ACHN (cell line): ENCODE measurements at regions not wholly inside any gene's neighbourhood (a gene's known extent, or its start where the extent isn't known, plus 50 kb on each side); places are given as distances from the start of the nearest gene placed in this dataset.

Experiments
- DNase-seq: peaks from one replicate; pipeline ENCODE4 v3.0.0-alpha.2; 2015
- in situ Hi-C: cut with HindIII; loops from 2 replicates; pipeline ENCODE4 v1.10.0; 2017; ENCODE audit warnings: low sequenced_read_pairs, low pct_ligation_motif_present, low pct_unique_long_range_greater_than_20kb

- no peak for DNase-seq
- in situ Hi-C loops, result no loop called here
Measured at GRCh38 chr12:77599782-77600467, 230.8 kb upstream of the NAV3 start.

DNA sequence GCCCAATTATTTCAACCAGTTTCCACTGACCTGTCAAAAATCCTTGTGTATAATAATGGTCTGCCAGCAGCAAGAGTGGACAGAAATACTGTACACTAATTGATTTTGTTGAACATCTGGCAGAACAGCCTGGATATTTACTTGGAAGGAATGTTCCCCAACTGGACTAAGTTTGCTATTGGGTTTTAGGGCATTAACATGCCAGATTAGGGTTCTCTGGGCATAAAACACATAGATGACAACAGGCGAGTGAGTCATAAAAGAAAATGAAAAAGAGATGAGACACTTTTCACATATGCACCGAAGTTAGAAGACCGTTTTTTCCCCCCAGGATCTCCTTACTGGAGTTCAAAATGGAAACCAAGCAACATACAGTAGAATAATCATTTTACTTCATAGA, 236.3 kb upstream of the NAV3 start:
- DNase-seq, result no peak
- in situ Hi-C loops, result no loop called here

DNA sequence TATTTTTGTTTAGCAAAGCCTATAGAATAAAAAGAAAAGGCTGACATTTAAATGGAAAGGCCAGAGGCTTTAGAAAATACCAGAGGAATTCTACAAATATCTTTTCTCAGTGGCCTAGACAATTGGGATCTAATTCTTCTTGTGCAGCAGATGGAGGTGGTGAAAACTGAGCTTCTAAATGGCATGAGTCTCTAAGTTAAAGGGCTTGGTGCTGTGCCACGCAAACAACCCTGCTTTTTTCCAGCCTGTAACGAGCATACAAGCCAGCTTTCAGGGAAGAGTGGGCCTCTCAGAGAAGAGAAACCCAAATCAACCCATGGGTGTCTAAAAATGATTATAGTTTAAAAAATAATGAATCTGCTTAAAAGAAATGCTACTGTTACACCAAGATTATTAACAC, 237.9 kb upstream of the NAV3 start:
- DNase-seq, result no peak
- in situ Hi-C loops, result no loop called here

DNA sequence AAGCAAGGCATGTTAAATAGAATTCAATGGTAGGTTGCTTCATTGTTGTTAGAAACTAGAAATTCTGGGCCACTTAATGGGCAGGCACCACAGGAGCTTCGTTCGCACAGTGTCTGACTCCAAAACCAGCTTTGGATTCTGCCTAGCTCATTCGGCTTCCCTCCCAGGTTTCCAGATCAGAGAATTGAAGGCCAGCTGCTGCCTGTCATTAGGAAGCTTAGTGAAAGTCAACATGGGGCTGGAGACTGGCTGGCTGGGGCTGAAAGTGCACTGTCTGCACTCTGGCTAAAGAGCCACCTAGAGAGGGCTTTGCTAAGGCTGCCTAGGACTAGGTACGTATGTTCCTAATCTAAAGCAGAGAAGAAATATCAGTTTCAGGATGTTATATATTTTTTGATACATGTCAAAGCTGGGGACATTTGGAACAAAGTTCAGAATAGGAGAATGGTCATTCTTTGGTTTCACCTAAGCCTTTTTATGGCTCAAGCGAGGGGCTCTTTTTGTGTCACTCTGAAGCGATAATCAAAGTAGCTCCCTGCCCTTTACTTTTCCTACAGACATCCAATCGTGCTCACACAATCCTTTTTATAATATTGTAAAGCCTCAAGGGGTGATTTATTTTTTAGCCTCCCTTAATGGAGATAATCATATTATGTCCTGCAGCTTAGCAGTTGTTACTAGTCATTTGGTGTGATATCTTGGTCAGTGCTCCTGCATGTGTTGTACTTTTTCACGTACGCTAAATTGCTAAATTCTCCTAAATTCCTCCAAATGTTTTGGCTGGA, 238.5 kb upstream of the NAV3 start:
- no peak for DNase-seq
- in situ Hi-C loops, result no loop called here

- no peak for DNase-seq
Measured at GRCh38 chr12:77590306-77590705, 240.4 kb upstream of the NAV3 start.

DNA sequence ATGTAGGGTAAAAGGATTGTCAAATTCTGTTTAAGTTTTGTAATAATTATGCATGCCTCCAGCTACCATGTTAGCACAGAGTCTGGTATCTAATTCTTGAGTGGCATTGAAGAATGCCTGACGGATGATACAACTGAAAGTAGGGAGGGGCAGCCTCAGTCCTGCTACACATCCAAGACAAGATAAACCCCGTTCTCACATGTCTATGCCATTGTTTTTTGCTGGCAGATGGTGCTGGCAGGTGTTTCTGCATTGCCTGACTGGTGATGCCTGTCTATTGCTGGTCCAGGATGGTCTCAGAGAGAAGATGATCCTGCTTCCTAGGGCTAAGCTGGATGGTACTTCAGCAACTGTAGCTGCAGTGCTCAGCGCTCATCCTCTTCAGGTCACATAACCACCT, 245.8 kb upstream of the NAV3 start:
- no peak for DNase-seq
- in situ Hi-C loops, result no loop called here

More at GRCh38 chr12:77590306-77590705, 240.4 kb upstream of the NAV3 start:
- in situ Hi-C loops, result no loop called here

DNA sequence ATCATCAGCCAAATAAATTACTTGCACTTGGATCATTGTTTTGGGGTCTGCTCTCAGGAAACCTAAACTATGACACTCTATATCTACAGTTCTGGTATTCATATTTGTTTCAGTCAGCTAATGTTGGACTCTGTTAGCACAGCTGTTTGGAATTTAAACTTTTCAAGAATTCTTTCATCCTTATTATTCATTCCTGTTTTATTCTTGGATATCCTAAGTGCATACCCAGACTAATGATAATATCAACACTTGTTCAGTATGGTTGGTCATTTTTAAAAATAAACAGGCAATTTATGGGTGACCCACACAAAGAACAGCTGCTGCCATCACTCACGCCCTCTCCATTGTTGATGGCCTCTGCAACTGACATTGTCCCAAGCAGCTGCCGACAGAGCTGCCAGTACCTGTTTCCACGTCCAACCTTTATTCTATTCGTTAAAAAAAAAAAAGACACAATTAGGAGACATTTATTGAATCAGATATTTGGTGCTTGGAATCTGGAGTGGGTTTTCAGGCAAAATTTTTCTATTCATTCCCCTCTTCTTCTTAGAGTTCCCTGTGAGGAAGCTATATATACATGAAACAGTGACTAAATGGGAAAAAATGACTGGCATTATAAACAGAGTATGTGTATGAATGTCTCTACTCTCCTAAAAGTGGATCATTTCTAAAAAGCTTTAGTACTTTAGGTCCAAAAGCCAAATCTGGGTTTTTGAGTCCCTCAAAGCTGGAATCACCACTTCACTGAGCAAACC, 252.1 kb upstream of the NAV3 start:
- no peak for DNase-seq
- in situ Hi-C loops, result no loop called here

GRCh38 chr12:77577791-77578190, 252.9 kb upstream of the NAV3 start:
- in situ Hi-C loops, result no loop called here
- DNase-seq, result no peak

DNA sequence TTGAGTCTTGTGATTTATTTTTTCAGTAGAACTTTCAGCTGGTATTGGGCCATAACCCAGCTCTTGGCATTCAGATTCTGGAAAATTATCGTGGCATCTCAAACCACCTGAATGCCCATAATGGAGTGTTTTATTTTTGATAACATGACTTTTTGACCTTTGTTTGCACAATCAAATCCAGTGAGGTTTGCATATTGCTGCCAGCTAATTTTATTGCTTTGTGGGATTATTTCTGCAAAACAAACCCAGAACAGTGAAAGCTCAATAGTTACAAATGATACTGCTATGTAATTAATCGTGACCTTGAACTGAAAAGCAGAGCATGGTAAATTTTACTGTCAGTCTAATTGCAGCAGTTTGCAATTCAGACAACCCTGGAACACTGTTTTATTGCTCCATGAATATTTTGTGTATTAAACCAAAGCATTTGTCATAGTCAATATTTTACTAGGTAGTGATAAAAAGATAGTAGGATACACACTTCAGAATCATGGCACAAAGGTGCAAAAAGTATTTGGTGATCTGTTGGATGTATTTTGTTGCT, 255.2 kb upstream of the NAV3 start:
- in situ Hi-C loops, result no loop called here
- no peak for DNase-seq

DNA sequence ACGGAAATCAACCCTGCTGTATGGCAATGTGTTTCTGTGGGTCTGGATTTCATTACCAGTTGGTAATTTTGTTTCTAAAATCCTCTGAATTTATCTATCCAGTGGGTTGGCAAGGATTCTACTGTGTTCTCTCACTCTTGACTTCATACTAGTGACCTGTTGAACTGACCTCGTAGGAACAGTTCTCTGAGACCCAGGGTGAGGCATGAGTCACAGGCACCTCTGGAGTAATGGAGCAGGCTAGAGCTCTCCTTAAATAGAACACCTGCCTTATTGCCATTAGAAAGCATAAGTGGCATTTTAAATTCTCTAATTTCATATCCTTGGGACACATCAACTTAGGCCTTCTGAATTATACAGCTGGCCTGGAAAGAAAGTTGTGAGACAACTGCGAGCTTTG, 258.3 kb upstream of the NAV3 start:
- in situ Hi-C loops, result no loop called here

GRCh38 chr12:77571768-77572167, 258.9 kb upstream of the NAV3 start:
- in situ Hi-C loops, result no loop called here
- DNase-seq, result no peak

More for the DNA sequence above, 258.3 kb upstream of the NAV3 start:
- no peak for DNase-seq

GRCh38 chr12:77571127-77571526, 259.6 kb upstream of the NAV3 start:
- no peak for DNase-seq
- in situ Hi-C loops, result no loop called here

DNA sequence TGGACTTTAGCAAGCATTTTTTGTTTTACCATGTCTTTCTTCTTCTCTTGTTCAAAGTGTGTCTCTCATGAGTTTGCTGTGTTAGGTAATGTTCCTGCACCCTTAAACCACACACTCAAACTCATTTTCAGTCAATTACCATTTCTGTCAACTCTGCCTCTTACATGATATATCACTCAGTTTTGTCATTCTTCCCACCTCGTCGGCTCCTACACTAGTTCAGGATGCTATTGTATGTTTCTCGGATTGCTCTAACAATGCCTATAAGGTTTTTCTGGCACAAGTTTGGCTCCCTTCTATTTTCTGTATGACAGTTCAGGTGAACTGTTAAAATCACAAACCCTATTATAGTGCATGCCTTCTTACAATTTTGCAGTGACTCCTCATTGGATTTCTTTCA, 260.8 kb upstream of the NAV3 start:
- in situ Hi-C loops, result no loop called here
- no peak for DNase-seq

DNA sequence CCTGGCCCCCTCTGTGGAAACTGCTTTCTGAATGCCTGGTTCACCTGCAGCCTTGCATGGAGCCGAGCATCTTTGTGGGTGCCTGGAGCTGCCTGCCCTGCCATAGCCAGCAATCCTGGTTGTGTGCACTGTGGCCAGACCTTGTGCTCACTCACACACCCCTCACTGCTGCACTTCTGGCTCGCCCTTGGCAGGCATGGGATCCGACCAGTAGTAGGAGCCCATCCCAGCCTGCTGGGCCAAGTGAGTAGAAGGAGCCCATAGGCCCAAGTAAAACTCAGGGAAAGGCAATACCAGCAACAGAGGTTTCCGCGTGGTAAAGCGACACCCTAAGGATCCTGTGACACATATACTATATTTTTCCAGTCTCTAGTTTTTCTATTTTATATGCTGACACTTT, 270.0 kb upstream of the NAV3 start:
- DNase-seq, result no peak
- in situ Hi-C loops, result no loop called here

DNA sequence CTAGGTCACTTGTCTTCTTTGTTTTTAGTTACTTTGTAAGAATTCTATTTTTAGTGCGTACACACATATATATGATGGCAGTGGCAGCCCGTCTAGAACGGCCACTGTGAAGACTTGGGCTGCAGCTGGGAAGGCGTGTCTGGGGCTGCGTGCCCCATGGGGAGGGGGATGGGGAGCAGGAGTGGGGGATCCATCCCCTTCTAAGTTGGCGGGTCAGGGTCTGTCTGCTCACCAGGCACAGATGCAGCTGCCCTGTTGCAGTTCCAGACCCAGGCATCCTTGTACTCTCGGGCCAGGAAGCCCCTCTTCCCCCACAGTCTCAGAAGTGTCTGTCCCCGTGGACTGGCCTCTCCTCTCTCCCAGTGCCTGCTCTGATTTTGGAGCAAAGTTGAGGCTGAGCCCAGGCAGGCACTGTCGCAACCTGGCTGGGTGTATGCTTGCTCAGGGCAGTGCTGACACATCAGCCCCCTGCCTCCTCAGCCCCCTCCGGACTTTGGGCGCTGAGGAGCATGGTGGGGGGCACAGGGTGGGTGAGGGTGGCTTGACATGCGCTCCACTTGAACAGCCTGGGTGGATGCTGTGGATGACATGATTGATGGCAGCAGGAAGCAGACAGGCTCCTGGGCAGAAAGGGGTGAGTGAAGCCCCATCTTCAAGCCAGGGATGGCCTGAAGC, 271.2 kb upstream of the NAV3 start:
- in situ Hi-C loops, result no loop called here
- DNase-seq, result no peak

DNA sequence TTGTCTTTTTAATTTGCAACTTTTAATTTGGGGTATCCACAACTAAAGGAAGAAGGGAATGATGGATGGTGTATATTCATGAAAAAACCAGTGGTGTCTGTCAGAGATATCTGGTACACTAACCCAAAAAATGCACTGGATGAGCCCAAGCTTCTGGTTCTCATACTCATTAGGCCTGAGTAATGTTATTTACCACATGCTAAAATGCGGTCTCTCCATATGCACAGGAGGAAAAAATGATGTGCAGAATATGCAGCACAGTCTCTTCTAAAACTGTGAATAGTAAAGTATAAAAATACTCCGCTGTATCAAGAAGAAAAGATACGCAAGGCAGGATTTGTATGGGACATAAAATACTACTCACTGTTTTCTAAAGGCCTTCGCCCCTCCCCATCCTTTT, 275.6 kb upstream of the NAV3 start:
- in situ Hi-C loops, result no loop called here
- DNase-seq, result no peak

DNA sequence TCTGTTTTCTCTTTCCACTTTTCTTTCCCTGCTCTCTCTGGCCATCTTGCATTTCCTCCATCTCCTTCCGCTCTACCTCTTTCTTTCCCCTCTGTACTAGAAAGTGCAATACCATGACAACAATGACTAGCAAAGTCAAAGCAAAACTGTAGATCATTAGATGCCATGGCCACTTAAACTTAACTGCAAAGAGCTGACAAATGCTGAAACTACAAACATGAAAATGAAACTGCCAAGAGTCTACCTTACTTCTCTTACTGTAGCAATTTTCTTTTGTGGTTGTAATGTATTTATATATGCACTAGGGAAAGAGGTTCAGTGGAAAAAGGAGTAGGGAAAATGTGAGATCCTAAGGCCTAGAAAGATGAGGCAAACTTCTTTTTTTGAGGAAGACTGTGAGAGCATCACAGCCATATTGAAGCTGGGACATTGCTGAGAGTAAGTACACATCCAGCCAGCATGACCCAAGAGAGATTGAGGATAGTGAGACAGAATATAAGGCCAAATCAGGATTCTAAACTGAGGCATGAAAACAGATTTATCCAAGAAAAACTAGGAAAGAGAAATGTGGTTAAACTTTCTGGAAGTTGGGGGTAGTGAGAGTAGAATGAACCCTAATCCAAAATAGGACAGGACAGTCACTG, 276.6 kb upstream of the NAV3 start:
- in situ Hi-C loops, result no loop called here
- DNase-seq, result no peak

- DNase-seq, result no peak
- in situ Hi-C loops, result no loop called here
Measured at GRCh38 chr12:77549383-77550128, 281.1 kb upstream of the NAV3 start.
